HCT116 (cell line): ENCODE measurements at regions not wholly inside any gene's neighbourhood (a gene's known extent, or its start where the extent isn't known, plus 50 kb on each side); places are given as distances from the start of the nearest gene placed in this dataset.

ENCODE experiments used
- ATAC-seq: fragments of 200-7000 bp; cut with Tn5 transposase; 2 replicates; pipeline ENCODE4 v1.9.1; 2020; ENCODE audit warnings: mild to moderate bottlenecking, moderate library complexity
- BruUV-seq: library from RNA; stranded (reverse); fragments of 400-500 nt; replicated peaks from 2 replicates; lab custom pipeline; 2021; lab: Mats Ljungman, UMichigan
- CTCF ChIA-PET: fragments of 300-600 bp; sonication (Branson Sonifier 250); formaldehyde crosslinking; loops from one replicate; lab custom pipeline; 2021; ENCODE audit warnings: antibody characterized with exemption; lab: Charles Lee
- POLR2A ChIA-PET: fragments of 300-600, 350-600 bp; sonication (Branson Sonifier 250); formaldehyde crosslinking; loops from one replicate; lab custom pipeline; 2021; ENCODE audit warnings: antibody characterized with exemption; lab: Charles Lee
- RAD21 ChIA-PET, 2 experiments: fragments of 300-600 bp; sonication (Branson Sonifier 250); formaldehyde crosslinking; loops; one replicate each; lab custom pipeline; 2023; ENCODE audit warnings: low total read pairs in 2 of 2; ENCODE audit not compliant: uncharacterized antibody in 2 of 2, unreplicated experiment in 2 of 2, low non-redundant PET in 1 of 2; lab: Charles Lee
- DNase-seq: peaks from one replicate; pipeline ENCODE4 v3.0.0-alpha.2; 2010; ENCODE audit warnings: low read depth, low spot score
- H2AFZ ChIP-seq: fragments of 200-600 bp; shearing (Covaris generic), sonication (generic); 2 replicates; pipeline ENCODE4 v1.6.1; 2017; ENCODE audit warnings: low read depth, mixed run types, mixed read lengths, antibody characterized with exemption, low read length; ENCODE audit not compliant: poor library complexity, severe bottlenecking
- H3K27ac ChIP-seq: 2 replicates; pipeline ENCODE4 v1.5.1; 2012; ENCODE audit warnings: low read depth, low read length
- H3K27me3 ChIP-seq: fragments of 200-600 bp; sonication (generic); 2 replicates; pipeline ENCODE4 v1.6.1; 2016; ENCODE audit warnings: mixed run types, low read length, mixed read lengths; ENCODE audit not compliant: insufficient read depth
- H3K36me3 ChIP-seq, 2 experiments: fragments of 200-500 bp in 1 of 2; fragments of 200-600 bp in 1 of 2; sonication (Bioruptor generic) in 1 of 2; sonication (generic) in 1 of 2; 2 replicates each; pipeline versions ENCODE4 v1.5.1 to v1.6.1; 2014 to 2016; ENCODE audit warnings: low read length in 2 of 2, inconsistent platforms in 1 of 2, mixed read lengths in 1 of 2, mixed run types in 1 of 2; ENCODE audit not compliant: insufficient read depth in 2 of 2, control insufficient read depth in 1 of 2
- H3K4me1 ChIP-seq, 2 experiments: fragments of 200-600 bp in 1 of 2; sonication (generic) in 1 of 2; 2 replicates each; pipeline versions ENCODE4 v1.5.1 to v1.6.1; 2012 to 2017; ENCODE audit warnings: low read length in 2 of 2, inconsistent platforms in 1 of 2, mild to moderate bottlenecking in 1 of 2, mixed read lengths in 1 of 2, mixed run types in 1 of 2, moderate library complexity in 1 of 2; ENCODE audit not compliant: insufficient read depth in 2 of 2, control insufficient read depth in 1 of 2
- H3K4me2 ChIP-seq: fragments of 200-600 bp; sonication (generic); 2 replicates; pipeline ENCODE4 v1.6.1; 2017; ENCODE audit warnings: mixed run types, low read length, mixed read lengths
- H3K4me3 ChIP-seq, 2 experiments: fragments of 200-600 bp in 1 of 2; sonication (generic) in 1 of 2; replicated peaks in 1 of 2; 2 replicates each; pipeline ENCODE4 v1.5.1; 2011 to 2016; ENCODE audit warnings: low read length in 2 of 2, control low read depth in 1 of 2, low read depth in 1 of 2, mild to moderate bottlenecking in 1 of 2, mixed read lengths in 1 of 2, mixed run types in 1 of 2
- H3K79me2 ChIP-seq: fragments of 200-600 bp; sonication (generic); 2 replicates; pipeline ENCODE4 v1.6.1; 2017; ENCODE audit warnings: mild to moderate bottlenecking, mixed run types, low read length, moderate library complexity, mixed read lengths; ENCODE audit not compliant: insufficient read depth
- H3K9ac ChIP-seq: fragments of 200-600 bp; sonication (generic); 2 replicates; pipeline ENCODE4 v1.6.1; 2016; ENCODE audit warnings: low read length, mixed read lengths
- H3K9me2 ChIP-seq: fragments of 200-600 bp; sonication (generic), shearing (Covaris generic); 2 replicates; pipeline ENCODE4 v1.6.1; 2017; ENCODE audit warnings: mixed run types, mild to moderate bottlenecking, moderate library complexity; ENCODE audit not compliant: insufficient read depth
- H3K9me3 ChIP-seq, 2 experiments: fragments of 200-500 bp in 1 of 2; fragments of 200-600 bp in 1 of 2; sonication (Bioruptor generic) in 1 of 2; sonication (generic) in 1 of 2; 2 replicates each; pipeline ENCODE4 v1.6.1; 2014 to 2017; ENCODE audit warnings: low read length in 2 of 2, mixed read lengths in 2 of 2, inconsistent platforms in 1 of 2, low read depth in 1 of 2, mild to moderate bottlenecking in 1 of 2, mixed run types in 1 of 2, moderate library complexity in 1 of 2; ENCODE audit not compliant: control insufficient read depth in 1 of 2, insufficient read depth in 1 of 2
- H4K20me1 ChIP-seq: fragments of 200-600 bp; sonication (generic), shearing (Covaris generic); 2 replicates; pipeline ENCODE4 v1.6.1; 2017; ENCODE audit warnings: mixed run types, mild to moderate bottlenecking, moderate library complexity; ENCODE audit not compliant: insufficient read depth
- EGR1 ChIP-seq: IDR thresholded peaks from 2 replicates; pipeline ENCODE4 v1.6.1; 2012; ENCODE audit warnings: low read depth
- ELF1 ChIP-seq: IDR thresholded peaks from 2 replicates; pipeline ENCODE4 v1.6.1; 2012; ENCODE audit warnings: low read depth, borderline replicate concordance
- EZH2 ChIP-seq: fragments of 200-600 bp; sonication (generic); IDR thresholded peaks from 2 replicates; pipeline ENCODE4 v1.6.1; 2017; ENCODE audit warnings: antibody characterized with exemption, mixed run types
- FOSL1 ChIP-seq: IDR thresholded peaks from 2 replicates; pipeline ENCODE4 v1.6.1; 2012; ENCODE audit warnings: low read depth
- JUND ChIP-seq: IDR thresholded peaks from 2 replicates; pipeline ENCODE4 v1.6.1; 2012
- POLR2A ChIP-seq: IDR thresholded peaks from 2 replicates; pipeline ENCODE4 v1.7.0; 2011; ENCODE audit warnings: borderline replicate concordance; ENCODE audit not compliant: insufficient read depth, insufficient read length; ENCODE audit errors: extremely low read depth
- POLR2AphosphoS5 ChIP-seq: IDR thresholded peaks from 2 replicates; pipeline ENCODE4 v1.6.1; 2011; ENCODE audit warnings: mild to moderate bottlenecking, low read depth, low read length, moderate library complexity
- RAD21 ChIP-seq: IDR thresholded peaks from 2 replicates; pipeline ENCODE4 v1.6.1; 2012; ENCODE audit warnings: low read depth, mild to moderate bottlenecking
- SIN3A ChIP-seq: IDR thresholded peaks from 2 replicates; pipeline ENCODE4 v1.6.1; 2012; ENCODE audit warnings: low read depth
- SRF ChIP-seq: IDR thresholded peaks from 2 replicates; pipeline ENCODE4 v1.6.1; 2012; ENCODE audit warnings: low read depth
- TCF7L2 ChIP-seq: IDR thresholded peaks from 2 replicates; pipeline ENCODE4 v1.7.0; 2011; ENCODE audit warnings: borderline replicate concordance, inconsistent platforms; ENCODE audit not compliant: insufficient read depth, insufficient read length; ENCODE audit errors: extremely low read depth
- ZFX ChIP-seq: fragments of 450-650 bp; IDR thresholded peaks from 2 replicates; pipeline ENCODE4 v1.6.1; 2017
- ZNF274 ChIP-seq: fragments of 200-500 bp; sonication (Bioruptor generic); IDR thresholded peaks from 2 replicates; pipeline ENCODE4 v1.6.1; 2014; ENCODE audit warnings: mild to moderate bottlenecking, low read depth, low read length, inconsistent platforms
- intact Hi-C: fragments of 100-400 bp; cut with micrococcal nuclease; formaldehyde crosslinking; loops from 2 replicates; pipeline ENCODE4 v1.10.0; 2022
- TF ChIP-seq, protein P1 (sequence below), 3 experiments: fragments of 200-600 bp in 1 of 3; sonication (generic) in 1 of 3; IDR thresholded peaks in 2 of 3; conservative IDR thresholded peaks in 1 of 3; 2 replicates each; pipeline ENCODE4 v1.5.1; 2012 to 2017; ENCODE audit warnings: low read depth in 2 of 3, low read length in 2 of 3, antibody characterized with exemption in 1 of 3, borderline replicate concordance in 1 of 3, control low read depth in 1 of 3, mild to moderate bottlenecking in 1 of 3, mixed read lengths in 1 of 3, mixed run types in 1 of 3, moderate library complexity in 1 of 3; ENCODE audit not compliant: insufficient read depth in 1 of 3
- TF ChIP-seq, protein P2 (sequence below): IDR thresholded peaks from 2 replicates; pipeline ENCODE4 v1.6.1; 2011; ENCODE audit warnings: mild to moderate bottlenecking, low read length, moderate library complexity; ENCODE audit not compliant: insufficient replicate concordance; ENCODE audit errors: extremely low read depth
- TF ChIP-seq, protein P3 (sequence below): IDR thresholded peaks from 2 replicates; pipeline ENCODE4 v1.6.1; 2012

DNA sequence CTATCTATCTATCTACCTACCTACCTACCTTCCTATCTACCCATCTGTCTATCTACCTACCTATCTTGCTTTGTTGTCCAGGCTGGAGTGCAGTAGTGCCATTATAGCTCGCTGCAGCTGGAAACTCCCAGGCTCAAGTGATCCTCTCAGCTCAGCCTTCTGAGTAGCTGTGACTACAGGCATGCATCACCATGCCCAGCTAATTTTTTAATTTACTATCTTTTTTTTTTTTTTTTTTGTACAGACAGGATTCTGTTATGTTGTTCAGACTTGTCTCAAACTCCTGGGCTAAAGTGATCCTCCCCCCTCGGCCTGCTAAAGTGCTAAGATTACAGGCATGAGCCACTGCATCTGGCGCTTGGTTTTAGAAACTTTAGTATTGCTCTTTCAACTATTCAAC lies 762.4 kb downstream of the SLC6A15 start:
- ChIA-PET CTCF (no interaction called here), POLR2A (no interaction called here)
- ATAC-seq: no peak

More for the DNA sequence above, 762.4 kb downstream of the SLC6A15 start:
- Histone ChIP-seq H3K9ac (no peak overlapping the region), H3K4me2 (no peak overlapping the region), H3K4me3 (no peak overlapping the region), H2AFZ (no peak overlapping the region), H3K79me2 (no peaks in the 10 kb centered on the region), H3K9me2 (no peaks in the 10 kb centered on the region), H3K36me3 (no peaks in the 10 kb centered on the region), H3K27me3 (no peaks in the 10 kb centered on the region), H4K20me1 (no peaks in the 10 kb centered on the region), H3K4me1 (no peaks in the 10 kb centered on the region), H3K27ac (no peak overlapping the region), H3K9me3 (no peaks in the 10 kb centered on the region)
- RAD21 ChIA-PET: no interaction called here
- intact Hi-C loops: no loop called here
- DNase-seq: no peak
- no TSS peak for BruUV-seq
- TF ChIP-seq ZNF274 (no peak), EGR1 (no peak), SIN3A (no peak), POLR2AphosphoS5 (no peak), TCF7L2 (no peak), RAD21 (no peak), SRF (no peak), JUND (no peak), POLR2A (no peak), FOSL1 (no peak), ELF1 (no peak), ZFX (no peak), EZH2 (no peak)
- TF ChIP-seq, protein P1, sequence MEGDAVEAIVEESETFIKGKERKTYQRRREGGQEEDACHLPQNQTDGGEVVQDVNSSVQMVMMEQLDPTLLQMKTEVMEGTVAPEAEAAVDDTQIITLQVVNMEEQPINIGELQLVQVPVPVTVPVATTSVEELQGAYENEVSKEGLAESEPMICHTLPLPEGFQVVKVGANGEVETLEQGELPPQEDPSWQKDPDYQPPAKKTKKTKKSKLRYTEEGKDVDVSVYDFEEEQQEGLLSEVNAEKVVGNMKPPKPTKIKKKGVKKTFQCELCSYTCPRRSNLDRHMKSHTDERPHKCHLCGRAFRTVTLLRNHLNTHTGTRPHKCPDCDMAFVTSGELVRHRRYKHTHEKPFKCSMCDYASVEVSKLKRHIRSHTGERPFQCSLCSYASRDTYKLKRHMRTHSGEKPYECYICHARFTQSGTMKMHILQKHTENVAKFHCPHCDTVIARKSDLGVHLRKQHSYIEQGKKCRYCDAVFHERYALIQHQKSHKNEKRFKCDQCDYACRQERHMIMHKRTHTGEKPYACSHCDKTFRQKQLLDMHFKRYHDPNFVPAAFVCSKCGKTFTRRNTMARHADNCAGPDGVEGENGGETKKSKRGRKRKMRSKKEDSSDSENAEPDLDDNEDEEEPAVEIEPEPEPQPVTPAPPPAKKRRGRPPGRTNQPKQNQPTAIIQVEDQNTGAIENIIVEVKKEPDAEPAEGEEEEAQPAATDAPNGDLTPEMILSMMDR (IDR thresholded peaks at IDR 0.05 in 2 of 3, conservative IDR thresholded peaks at IDR 0.05 in 1 of 3; ENCODE audit: borderline replicate concordance in 1 of 3, insufficient read depth in 1 of 3, low read depth in 2 of 3, low read length in 2 of 3): no peak
- TF ChIP-seq, protein P2, sequence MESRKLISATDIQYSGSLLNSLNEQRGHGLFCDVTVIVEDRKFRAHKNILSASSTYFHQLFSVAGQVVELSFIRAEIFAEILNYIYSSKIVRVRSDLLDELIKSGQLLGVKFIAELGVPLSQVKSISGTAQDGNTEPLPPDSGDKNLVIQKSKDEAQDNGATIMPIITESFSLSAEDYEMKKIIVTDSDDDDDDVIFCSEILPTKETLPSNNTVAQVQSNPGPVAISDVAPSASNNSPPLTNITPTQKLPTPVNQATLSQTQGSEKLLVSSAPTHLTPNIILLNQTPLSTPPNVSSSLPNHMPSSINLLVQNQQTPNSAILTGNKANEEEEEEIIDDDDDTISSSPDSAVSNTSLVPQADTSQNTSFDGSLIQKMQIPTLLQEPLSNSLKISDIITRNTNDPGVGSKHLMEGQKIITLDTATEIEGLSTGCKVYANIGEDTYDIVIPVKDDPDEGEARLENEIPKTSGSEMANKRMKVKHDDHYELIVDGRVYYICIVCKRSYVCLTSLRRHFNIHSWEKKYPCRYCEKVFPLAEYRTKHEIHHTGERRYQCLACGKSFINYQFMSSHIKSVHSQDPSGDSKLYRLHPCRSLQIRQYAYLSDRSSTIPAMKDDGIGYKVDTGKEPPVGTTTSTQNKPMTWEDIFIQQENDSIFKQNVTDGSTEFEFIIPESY: no peak
- TF ChIP-seq, protein P3, sequence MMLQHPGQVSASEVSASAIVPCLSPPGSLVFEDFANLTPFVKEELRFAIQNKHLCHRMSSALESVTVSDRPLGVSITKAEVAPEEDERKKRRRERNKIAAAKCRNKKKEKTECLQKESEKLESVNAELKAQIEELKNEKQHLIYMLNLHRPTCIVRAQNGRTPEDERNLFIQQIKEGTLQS: no peak
